Superior temporal gyrus (tissue), 1 donor: ENCODE measurements at regions not wholly inside any gene's neighbourhood (a gene's known extent, or its start where the extent isn't known, plus 50 kb on each side); places are given as distances from the start of the nearest gene placed in this dataset.

Experiments
- DNase-seq: peaks from one replicate; pipeline ENCODE4 v3.0.0-alpha.2; 2016; ENCODE audit errors: extremely low spot score

DNA sequence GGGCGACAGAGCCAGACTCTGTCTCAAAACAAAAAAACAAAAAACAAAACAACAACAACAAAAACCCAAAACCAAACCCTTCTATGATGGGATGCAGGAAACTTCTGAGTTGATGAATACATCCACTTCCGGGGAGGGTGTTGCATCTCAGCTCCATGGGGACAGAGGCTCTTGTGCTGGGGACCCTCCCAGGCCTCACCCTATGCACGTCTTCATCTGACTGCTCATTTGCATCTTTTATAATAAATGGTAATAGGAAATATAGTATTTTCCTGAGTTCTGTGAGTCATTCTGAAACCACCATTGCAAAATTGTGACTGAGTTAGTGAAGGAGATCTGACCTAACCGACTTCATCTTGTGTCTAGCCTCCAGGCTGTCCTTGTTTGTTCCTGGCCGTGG lies 109.5 kb upstream of the SLC28A3 start:
- no peak for DNase-seq

DNA sequence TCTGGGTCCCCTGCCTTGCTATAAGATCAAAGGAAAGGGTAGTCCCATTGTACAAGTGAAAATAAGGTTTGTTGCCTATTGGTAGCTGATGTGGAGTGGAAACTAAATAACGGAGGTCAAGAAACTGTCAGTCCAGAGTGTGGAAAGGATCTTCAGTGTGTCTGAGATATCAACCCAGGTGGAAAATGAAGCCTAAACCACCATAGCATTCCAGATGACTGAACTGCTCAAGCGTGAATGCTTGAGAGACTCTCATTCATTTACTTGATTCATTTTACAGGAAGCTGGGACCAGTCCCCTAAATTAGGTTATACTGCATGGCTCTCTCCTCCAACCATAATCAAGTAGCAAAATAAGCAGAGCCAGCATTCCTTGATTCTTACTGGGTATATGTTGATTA lies 116.0 kb upstream of the SLC28A3 start:
- DNase-seq = no peak

DNA sequence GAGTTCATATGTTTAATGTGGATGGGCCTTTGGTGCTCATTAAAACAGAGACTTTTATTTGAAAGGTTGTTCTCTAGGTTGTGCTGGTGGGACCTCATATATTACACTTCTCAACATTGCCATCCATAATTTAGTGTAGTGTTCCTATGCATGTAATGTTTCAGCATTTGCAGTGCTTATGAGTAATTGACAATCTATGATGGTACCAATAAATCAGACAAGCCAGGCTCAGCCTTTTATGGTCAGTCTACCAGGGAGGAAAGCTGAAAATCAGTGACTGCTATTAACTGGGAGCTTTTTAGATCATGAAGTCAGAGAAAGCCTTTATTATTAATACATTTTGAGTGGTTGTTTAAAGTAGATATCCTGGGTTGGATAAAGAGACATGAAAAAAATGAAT lies 120.1 kb upstream of the SLC28A3 start:
- no peak for DNase-seq

DNA sequence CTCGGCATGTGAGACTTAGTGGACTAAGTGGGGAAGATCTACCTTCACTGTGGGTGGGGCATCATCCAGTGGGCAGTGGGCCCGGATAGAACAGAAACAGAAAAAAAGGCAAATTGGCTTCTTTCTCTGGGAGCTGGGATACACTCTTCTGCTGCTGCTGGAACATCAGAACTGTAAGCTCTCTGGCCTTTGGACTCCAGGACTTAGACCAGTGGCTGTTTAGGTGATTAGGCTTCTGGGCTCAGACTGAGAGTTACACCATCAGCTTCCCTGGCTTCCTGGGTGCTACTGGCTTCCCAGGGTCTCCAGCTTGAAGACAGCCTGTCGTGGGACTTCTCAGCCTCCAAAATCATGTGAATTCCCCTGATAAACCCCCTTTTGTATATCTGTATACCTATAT lies 122.7 kb upstream of the SLC28A3 start:
- no peak for DNase-seq

DNA sequence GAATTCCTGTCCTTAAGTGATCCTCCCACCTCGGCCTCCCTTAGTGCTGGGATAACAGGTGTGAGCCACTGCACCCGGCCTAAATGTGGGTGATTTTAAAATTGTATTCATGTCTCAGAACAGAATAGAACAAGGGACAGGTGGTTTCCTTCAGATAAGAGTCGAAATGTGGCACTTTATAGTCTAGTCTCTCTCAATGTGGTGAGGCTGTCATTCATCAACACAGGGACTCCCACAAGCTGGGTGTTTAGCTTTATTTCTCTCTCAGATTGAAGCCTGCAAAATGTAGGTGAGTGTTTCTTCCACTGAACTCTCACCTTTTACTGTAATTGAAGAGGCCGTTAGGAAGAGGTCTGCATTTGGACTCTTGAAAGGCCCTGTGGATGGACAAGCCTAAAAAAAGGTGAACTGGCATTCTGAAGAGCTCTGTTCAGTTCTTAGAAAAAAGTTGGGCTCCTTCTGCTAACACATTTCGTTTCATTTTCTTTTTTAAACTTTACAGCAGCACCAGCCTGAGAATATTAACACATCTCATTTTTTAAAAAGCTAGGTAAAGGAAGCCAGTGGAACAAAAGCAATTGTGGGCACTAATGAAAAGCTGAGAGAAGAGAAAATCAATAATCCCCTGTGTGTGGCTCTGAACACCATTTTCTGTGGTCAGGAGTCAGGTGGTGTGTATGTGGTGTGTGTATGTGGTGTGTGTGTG lies 126.2 kb upstream of the SLC28A3 start:
- DNase-seq = no peak

DNA sequence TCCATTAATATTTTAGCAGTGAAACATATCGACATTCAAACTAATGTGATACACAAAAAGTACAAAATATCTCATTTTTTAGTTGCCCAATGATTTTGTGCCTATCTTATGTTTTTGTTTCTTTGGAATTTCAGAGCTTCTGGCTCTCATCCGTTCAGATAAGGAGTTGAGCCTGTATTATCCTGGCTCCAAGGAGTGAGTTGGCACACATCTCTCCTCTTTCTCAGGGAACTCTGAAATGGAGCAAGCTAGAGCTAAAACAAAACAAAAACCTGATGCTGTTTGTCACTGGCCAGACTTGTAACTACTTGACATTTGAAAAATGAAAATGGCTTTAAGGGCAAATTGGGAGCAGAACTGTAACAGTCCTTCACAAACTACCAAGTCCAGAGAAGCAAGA lies 131.3 kb upstream of the SLC28A3 start:
- no peak for DNase-seq

DNA sequence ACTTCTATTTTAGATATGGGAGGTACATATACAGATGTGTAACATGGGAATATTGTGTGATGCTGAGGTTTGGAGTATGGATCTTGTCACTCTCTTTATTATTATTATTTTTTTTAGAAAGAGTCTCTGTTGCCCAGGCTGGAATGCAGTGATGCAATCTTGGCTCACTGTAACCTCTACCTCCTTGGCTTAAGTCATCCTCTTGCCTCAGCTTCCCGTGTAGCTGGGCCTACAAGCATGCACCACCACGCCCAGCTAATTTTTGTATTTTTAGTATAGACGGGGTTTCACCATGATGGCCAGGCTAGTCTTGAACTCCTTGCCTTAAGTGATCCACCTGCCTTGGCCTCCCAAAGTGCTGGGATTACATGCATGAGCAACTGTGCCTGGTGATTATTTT lies 138.4 kb upstream of the SLC28A3 start:
- no peak for DNase-seq

DNA sequence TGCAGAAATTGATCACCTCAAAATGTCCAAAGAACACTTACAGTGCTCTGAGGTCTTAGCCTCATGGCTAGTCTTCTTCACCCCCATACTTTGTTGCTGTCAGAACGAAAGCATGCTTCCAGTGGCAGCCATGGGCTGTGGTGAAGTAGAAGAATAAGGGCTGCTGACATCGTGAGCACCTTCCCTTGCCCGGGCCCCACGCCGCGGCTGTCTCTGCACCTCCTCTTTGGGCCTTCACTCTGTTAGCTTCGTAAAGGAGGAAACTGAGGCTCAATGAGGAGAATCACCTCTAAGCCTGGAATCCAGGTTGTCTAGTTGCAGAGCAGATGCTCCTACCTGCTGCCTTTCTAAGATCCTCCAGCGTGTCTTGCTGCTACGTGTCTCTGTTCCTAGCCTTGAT lies 139.5 kb upstream of the SLC28A3 start:
- DNase-seq = no peak

DNA sequence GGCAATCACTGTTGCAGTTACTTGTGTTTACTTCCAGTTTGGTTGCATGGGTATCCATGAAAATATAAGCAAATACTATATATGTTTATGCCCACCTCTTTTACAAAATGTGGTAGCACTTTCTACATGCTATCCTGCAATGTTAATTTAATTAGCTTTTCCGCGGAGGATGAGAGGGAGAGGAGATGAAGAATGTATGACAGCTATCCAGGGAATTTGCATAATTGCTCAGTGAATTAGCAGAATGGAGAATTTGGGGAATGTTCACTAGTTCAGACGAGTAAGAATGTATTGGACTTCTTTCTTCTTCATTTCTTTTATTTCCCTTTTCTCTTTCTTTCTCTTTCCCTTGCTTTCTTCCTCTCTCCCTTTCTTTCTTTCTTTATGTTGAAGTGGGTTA lies 140.7 kb upstream of the SLC28A3 start:
- no peak for DNase-seq

DNA sequence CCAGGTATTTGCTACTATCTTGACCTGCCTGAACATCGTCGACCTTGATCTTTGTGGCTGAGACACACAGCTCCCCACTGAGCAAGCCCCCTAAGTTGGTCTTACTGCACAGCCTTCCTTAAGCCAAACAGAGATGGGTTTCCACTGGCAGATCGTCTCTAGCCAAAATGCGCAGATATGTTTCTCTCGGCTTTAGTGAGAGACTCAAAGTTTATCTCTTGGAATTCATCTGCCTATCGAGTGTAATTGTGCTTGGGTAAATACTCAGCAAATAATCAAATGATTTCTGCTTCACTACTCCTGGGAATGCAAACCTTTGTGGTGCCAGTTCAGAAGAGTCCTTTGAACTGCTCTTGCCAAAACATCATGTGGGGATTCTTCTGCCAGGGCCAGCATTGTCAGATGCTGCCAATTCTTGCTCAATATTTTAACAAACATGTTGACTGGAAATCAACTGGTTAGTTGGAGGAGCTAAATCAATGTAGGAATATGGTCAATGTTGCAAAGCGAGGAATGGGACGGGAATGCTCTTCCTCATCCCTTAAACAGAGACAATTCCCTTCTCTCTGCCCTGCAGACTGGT lies 141.2 kb upstream of the SLC28A3 start:
- DNase-seq = no peak

DNA sequence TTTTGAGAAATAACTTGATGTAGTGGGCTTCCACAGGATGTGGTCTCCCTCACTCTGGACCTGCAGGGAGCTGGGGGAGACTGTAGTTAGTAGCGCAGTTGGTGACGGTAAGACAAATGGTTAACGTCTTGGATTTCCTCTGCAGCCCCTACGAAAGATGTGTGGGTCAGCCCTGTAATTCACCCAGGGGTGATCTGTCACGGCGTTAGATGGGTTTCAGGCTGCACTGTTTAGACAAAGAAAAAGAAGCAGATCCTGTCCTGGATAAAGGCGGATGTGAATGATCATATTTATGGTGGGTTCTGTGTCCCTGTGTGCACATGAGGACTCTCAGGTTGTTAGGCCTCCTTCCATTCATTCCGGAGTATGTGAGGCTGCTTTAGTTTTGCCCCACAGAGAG lies 142.0 kb upstream of the SLC28A3 start:
- DNase-seq = no peak

DNA sequence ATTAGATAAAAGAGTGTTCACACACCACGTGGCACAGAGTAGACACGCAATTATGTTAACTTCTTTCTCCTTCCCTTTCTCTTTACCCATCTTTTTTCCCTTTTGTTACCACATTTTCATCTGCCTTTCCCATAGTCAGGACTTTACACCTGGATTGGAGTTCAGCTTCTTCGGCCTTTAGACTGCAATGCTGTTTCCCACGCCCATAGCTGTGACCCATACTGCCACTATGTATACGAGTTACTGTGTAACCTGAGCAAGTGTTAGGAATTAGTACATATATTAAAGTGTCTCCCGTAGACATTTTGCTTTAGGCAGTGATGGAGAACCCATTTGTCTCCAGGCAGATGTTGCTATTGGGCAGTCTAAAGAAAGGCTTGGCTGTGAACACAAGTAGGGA lies 143.6 kb upstream of the SLC28A3 start:
- no peak for DNase-seq

DNA sequence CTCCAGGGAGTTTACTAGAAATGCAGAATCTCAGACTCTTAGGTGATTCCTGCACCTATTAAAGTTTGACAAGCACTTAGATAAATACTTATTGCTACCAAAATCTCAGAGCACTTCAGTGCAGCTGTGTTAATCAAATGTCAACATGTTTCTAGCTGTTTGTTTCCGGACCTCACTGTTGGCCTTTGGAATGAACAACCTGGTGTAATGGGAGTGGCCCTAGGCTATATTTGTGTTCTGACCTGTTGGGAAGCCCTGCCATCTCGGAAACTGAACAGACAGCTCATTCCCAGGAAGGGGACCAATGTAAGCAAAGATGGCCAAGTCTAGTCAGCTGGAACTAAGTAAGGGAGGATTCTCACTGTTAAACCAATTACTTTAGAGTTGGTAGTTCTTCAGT lies 145.0 kb upstream of the SLC28A3 start:
- no peak for DNase-seq

DNA sequence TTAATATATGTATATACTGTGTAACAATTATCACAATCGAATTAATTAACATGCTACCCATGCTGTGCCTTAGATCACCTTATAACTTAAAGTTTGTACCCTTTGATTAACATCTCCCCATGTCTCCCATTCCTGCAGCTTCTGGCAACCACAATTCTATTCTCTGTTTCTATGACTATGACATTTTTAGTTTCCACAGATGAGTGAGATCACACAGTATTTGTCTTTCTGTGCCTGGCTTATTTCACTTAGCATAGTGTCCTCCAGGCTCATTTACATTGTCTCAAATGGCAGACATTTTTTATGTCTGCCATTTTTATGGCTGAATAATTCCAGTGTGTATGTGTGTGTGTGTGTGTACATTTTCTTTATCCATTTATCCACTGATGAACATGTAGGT lies 146.1 kb upstream of the SLC28A3 start:
- no peak for DNase-seq

DNA sequence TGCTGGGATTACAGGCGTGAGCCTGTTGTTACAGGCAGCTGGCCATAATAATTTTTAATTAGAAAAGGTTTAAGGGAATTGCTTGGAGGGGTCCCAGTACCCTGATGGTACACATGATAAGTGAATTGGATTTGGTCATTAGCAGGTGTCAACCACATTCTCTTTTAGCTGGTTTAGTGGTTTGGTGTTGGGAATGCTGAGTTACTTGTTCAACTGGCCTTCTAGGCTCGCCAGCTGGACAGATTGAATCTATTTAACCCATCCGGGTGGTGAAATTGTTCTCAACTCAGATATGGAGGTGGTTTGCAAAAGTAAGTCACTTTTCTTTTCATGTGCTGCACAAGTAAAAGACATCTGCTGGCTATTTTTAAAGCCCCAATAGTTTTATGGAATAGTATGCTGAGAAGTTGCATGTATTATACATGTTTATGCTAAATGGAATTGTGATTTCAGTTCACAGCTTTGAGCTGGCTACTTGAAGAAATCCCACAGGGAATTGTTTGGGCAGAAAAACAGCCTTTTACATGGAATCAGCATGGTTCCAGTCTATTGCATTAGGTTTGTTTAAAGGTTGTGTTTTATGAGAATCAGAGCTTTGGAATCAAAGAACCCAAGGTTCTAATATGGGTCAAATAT lies 149.8 kb upstream of the SLC28A3 start:
- peak; percentile 13 for DNase-seq

DNA sequence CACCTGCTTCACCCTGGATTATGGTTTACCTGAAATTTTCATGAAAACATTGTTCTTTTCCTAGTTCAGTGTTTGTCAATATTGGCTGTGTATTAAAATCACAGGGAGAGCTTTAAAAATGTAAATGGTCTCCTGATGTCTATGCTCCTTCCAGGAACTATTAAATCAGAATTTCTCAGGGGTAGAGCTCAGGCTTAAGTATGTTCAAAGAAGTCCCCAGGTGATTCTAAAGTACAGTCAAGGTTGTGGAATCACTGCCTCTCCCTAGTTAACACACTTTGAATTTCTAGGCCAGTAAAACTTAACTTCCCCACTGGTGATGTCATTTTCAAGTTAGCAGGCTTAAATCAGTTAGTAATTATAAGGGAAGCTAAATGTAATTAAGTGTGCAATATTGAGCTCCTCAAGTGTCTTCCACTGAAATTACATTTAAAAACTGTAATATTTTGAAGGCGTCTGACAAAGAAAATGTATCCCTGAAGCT lies 150.3 kb upstream of the SLC28A3 start:
- DNase-seq = no peak

DNA sequence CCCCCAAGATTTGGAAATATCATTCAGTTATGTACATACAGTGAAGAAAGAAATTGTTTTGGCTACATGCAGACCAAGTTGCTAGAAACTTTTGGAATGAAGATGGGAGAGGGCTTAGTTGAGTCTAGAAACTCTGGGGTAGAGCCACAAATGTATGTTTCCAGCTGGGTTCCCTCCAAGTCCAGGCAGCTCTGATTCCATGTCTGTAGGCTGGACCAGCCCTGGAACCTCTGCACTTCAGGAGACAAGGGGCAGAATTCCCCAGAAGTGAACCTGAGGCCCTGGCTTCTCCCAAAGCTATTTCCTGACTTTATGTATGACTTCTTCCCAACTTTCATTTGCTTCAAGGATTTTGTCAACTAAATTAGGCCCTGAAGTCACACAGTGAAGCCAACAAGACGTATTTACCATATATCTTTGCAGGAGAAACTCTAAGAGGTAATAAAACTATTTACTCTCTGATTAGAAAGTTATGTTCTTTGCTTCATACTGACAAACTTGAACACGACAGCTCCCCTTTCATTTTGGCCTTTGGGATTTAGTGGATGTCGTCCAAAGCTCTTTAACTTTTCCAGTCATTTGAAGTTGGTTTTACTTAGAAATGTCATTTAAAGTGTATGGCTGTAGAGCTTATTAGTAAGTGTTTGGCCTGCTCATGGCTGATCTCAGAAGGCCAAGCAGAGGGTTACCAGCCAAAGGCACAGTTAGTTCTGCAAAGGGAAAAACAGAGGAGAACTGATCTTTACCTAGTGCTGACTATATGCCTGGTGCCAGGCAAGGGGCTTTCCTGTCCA lies 152.0 kb upstream of the SLC28A3 start:
- DNase-seq = no peak

DNA sequence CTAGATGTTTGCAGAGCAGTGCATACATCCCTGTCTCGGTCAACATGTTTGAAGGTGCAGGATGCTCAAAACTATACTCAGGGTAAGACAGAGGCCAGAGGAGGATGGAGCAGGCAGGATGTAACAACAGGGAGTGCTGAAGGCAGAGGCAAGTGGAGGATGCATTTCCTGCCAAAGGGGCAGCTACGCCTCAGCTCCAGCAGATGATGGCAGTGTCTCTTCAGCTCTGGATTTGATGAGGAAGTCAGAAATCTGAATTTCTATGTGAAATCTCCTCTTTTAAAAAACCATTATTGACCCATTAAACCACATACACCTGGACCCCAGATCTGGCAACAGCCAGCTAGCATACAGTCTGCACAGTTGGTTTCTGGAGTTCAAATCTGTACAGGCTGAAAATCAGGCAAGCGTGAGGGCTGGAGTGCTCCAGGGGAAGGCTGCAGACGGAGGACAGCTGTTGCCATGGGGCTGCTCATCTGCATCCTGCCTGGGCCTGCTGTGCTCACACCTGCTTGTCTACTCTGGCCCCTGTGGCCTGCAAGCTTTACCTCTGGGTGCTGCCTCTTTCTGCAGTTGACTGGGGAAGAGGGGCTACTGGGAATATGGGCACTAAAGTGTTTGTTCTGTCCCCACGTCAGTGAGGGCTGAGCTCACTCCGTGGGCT lies 152.9 kb upstream of the SLC28A3 start:
- DNase-seq = no peak

DNA sequence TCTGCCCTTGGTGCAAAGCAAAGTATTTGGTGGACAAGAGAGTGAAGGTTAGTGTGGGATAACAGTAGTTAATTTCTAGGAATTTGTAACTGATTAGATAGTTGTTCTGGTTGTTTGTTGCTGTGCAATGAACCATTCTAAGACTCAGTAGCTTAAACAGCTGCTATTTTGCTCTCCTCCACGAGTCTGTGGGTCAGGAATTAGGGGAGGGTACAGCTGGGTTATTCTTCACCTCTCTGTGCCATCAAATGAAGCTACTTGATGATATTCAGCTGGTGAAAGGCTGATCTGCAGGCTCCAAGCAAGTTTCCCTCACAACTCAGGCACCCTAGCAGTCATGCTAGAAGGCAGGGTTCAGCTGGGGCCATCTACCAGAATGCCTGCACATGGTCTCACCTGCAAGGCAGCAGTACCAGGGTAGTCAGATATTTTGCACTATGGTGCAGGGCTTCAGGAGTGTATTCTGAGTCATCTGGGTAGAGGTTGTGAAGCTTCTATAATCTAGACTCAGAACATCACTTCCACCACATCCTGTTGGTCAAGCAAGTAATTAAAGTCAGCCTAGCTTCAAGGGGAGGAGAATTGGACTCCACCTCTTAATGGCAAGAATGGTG lies 159.5 kb upstream of the SLC28A3 start:
- no peak for DNase-seq

DNA sequence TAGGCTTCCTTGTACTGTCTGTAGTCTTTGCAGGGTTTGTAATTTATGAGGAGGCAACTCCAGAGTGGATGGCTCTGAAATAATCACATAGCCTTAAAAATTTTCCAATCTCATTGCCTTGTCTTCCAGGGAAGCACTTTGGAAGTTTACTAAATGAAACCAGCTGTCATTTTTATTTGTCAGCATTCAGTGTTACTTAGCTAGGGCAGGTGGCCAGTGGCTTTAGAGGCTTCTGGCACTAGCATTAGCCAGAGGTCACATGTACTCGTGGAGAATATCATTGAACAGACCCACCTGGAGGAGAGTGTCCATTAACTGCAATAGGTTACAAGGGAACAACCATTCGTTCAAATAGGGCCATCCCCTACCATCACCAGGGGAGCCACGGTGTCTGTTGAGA lies 160.3 kb upstream of the SLC28A3 start:
- DNase-seq = no peak

DNA sequence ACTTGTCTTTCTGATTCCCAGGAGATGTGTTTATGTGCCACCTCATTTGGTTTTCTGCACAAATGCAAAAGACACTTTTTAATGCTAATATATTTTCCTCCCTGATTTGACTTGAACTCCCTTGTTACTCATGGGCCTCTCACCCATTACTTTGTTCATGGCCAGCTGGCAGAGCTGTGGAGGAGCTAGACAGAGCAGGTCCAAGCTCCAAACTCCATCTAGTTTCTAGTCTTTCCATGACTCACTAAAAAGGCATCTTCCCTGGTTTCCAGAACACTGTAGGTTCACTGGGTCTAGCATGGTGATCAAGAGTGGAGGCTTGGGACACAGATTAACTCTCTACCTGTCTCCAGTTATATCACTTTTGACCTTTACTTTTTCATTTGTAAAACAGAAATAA lies 161.0 kb upstream of the SLC28A3 start:
- DNase-seq = no peak

DNA sequence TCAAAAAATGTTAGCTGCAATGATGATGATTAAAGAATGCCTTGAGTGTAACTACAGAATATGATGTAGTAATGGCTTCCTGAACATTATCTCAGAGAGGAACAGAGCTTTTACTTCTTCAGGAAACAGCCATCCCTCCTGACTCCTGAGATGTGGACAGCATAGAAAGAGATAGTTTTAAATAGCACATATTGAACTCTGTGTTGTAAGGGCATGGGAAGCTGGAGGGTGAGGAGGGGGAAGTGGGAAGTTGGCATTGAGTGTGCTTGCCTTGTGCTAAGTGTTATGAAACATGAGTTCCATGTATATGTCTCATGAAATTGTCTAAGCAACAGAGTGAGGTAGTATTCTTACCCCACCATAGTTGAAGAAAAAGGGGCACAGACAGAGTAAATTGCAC lies 161.5 kb upstream of the SLC28A3 start:
- DNase-seq = no peak
